Neuronal stem cell (in vitro differentiated cells): ENCODE measurements at regions not wholly inside any gene's neighbourhood (a gene's known extent, or its start where the extent isn't known, plus 50 kb on each side); places are given as distances from the start of the nearest gene placed in this dataset.

Experiments
- DNase-seq: peaks from one replicate; pipeline ENCODE4 v3.0.0-alpha.2; 2013; ENCODE audit warnings: low spot score
- H2AFZ ChIP-seq: one replicate; pipeline ENCODE4 v1.6.1; 2013; ENCODE audit warnings: mild to moderate bottlenecking, low read length, inconsistent platforms
- H2AK5ac ChIP-seq: 2 replicates; pipeline ENCODE4 v1.6.1; 2013; ENCODE audit warnings: low read depth, mild to moderate bottlenecking, inconsistent platforms, low read length, moderate library complexity, mixed read lengths
- H2BK120ac ChIP-seq: 2 replicates; pipeline ENCODE4 v1.6.1; 2013; ENCODE audit warnings: low read depth, mild to moderate bottlenecking, inconsistent platforms, low read length, moderate library complexity, mixed read lengths
- H2BK12ac ChIP-seq: one replicate; pipeline ENCODE4 v1.6.1; 2013; ENCODE audit warnings: low read length, inconsistent platforms
- H2BK15ac ChIP-seq: 2 replicates; pipeline ENCODE4 v1.6.1; 2013; ENCODE audit warnings: mild to moderate bottlenecking, low read length, inconsistent platforms, mixed read lengths
- H2BK5ac ChIP-seq: one replicate; pipeline ENCODE4 v1.6.1; 2013; ENCODE audit warnings: inconsistent platforms, mild to moderate bottlenecking, low read length, moderate library complexity
- H3K14ac ChIP-seq: one replicate; pipeline ENCODE4 v1.6.1; 2013; ENCODE audit warnings: low read length, inconsistent platforms
- H3K18ac ChIP-seq: 2 replicates; pipeline ENCODE4 v1.6.1; 2013; ENCODE audit warnings: low read length, inconsistent platforms
- H3K23ac ChIP-seq: 2 replicates; pipeline ENCODE4 v1.6.1; 2013; ENCODE audit warnings: low read depth, mild to moderate bottlenecking, mixed read lengths, low read length, inconsistent platforms; ENCODE audit not compliant: poor library complexity
- H3K27ac ChIP-seq: replicated peaks from 3 replicates; pipeline ENCODE4 v1.5.1; 2013; ENCODE audit warnings: low read length, inconsistent platforms
- H3K27me3 ChIP-seq, 3 experiments: 2 replicates each; pipeline ENCODE4 v1.6.1; 2013; ENCODE audit warnings: low read length in 3 of 3, mild to moderate bottlenecking in 2 of 3, inconsistent platforms in 1 of 3, low read depth in 1 of 3, mixed read lengths in 1 of 3, moderate library complexity in 1 of 3; ENCODE audit not compliant: control insufficient read depth in 3 of 3, insufficient read depth in 3 of 3
- H3K36me3 ChIP-seq, 2 donors: replicated peaks in 1 of 2; 2 replicates each; pipeline ENCODE4 v1.6.1; 2013; ENCODE audit warnings: low read length in 2 of 2; ENCODE audit not compliant: control insufficient read depth in 2 of 2, insufficient read depth in 2 of 2
- H3K4ac ChIP-seq: 2 replicates; pipeline ENCODE4 v1.6.1; 2013; ENCODE audit warnings: inconsistent platforms, mild to moderate bottlenecking, low read length, moderate library complexity
- H3K4me1 ChIP-seq, 2 donors: 1 replicate in 1 of 2; 2 replicates in 1 of 2; pipeline ENCODE4 v1.6.1; 2013; ENCODE audit warnings: low read length in 2 of 2, low read depth in 1 of 2; ENCODE audit not compliant: control insufficient read depth in 2 of 2, insufficient read depth in 1 of 2
- H3K4me2 ChIP-seq: one replicate; pipeline ENCODE4 v1.6.1; 2013; ENCODE audit warnings: mild to moderate bottlenecking, low read length, inconsistent platforms; ENCODE audit not compliant: insufficient read depth, poor library complexity, severe bottlenecking
- H3K4me3 ChIP-seq, 2 donors: 2 replicates each; pipeline ENCODE4 v1.5.1; 2013; ENCODE audit warnings: low read length in 2 of 2, mild to moderate bottlenecking in 2 of 2, inconsistent platforms in 1 of 2, moderate library complexity in 1 of 2
- H3K79me1 ChIP-seq: one replicate; pipeline ENCODE4 v1.6.1; 2013; ENCODE audit warnings: low read depth, mild to moderate bottlenecking, inconsistent platforms, low read length, moderate library complexity
- H3K9ac ChIP-seq: one replicate; pipeline ENCODE4 v1.6.1; 2013; ENCODE audit warnings: mild to moderate bottlenecking, low read depth, low read length, inconsistent platforms; ENCODE audit not compliant: poor library complexity
- H3K9me3 ChIP-seq, 2 donors: replicated peaks in 1 of 2; 2 replicates each; pipeline versions ENCODE3 to v1.6.1; 2013; ENCODE audit warnings: low read length in 2 of 2, mild to moderate bottlenecking in 2 of 2, inconsistent platforms in 1 of 2, low read depth in 1 of 2, mixed read lengths in 1 of 2, moderate library complexity in 1 of 2; ENCODE audit not compliant: control insufficient read depth in 2 of 2, insufficient read depth in 1 of 2
- H4K8ac ChIP-seq: one replicate; pipeline ENCODE4 v1.6.1; 2013; ENCODE audit warnings: low read depth, mild to moderate bottlenecking, inconsistent platforms, low read length, moderate library complexity
- H4K91ac ChIP-seq: one replicate; pipeline ENCODE4 v1.6.1; 2013; ENCODE audit warnings: low read length, low read depth, mild to moderate bottlenecking, inconsistent platforms; ENCODE audit not compliant: poor library complexity
- WGBS, 2 donors: extraction: QIAGEN DNeasy Blood & Tissue Kit; methylation state at CpG; one replicate each; pipeline ENCODE4 v1.1.7; 2013; ENCODE audit warnings: missing lambda C conversion rate in 2 of 2, mixed read lengths in 1 of 2; ENCODE audit not compliant: insufficient read length in 2 of 2, insufficient replicate concordance in 1 of 2; ENCODE audit errors: extremely low coverage in 2 of 2; 5-methylcytosine and 5-hydroxymethylcytosine counted together

DNA sequence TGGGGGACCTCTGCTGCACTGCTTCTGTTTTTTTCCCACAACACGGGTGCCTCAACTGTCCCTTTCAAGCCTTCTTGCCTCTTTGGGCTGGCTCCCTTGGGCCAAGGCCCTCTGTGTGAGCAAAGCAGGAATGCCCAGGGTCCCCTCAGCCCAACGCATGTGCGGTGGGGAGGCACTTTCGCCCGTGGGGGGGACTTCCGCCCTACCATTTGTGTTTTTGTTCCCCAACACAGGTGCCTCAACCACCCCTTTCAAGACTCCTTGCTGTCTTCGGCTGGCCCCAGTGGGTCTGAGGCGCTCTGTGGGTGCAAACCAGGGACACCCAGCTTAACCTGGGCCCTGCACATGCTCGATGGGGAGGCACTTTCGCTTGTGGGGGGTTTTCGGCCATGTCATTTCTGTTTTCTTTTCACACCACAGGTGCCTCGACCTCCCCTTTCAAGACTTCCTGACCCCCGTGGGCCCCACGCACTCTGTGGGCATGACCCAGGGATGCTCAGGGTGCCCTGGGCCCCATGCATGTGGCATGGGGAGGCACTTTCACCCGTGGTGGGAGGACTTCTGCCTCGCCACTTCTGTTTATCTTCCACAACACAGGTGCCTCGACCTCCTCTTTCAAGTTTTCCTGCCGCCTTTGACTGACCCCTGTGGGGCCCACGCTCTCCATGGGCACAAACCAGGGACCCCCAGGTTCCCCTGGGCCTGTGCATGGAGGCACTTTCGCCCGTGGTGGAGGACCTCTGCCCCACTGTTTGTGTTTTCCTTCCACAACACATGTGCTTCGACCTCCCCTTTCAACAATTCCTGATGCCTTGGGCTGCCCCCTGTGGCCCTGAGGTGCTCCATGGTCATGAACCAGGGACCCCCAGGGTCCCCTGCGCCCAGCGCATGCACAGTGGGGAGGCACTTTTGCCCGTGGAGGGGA, 365.7 kb downstream of the ALG10 start:
- H2BK12ac ChIP-seq: no peak overlapping the region
- WGBS, 2 donors: no CpG with 5 or more reads among the region's 25 CpGs

DNA sequence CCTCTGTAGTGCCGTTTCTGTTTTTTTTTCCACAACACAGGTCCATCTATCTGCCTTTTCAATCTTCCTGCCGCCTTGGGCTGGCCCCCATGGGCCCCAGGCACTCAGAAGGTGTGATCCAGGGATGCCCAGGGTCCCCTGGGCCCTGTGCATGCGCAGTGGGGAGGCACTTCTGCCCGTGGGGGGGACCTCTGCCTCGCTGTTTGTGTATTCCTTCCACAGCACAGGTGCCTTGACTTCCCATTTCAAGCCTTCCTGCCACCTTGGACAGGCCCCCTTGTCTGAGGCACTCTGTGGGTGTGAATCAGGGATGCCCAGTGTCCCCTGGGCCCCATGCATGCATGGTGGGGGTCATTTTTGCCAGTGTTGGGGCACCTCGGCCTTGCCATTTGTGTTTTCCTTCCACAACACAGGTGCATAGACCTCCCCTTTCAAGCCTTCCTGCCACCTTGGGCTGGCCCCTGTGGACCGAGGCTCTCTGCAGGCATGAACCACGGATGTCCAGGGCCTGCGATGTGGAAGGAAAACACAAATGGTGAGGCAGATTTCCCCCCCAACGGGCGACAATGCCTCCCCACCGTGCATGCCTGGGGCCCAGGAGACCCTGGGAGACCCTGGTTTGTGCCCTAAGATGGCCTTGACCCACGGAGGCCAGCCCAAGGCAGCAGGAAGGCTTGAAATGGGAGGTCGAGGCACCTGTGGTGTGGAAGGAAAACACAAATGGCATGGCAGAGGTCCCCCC, 366.5 kb downstream of the ALG10 start:
- no peak overlapping the region for H3K4me3 ChIP-seq
- H3K9me3 ChIP-seq: peaks cover 0 to 93% of the 10 kb centered on the region in 2 donors
- no peak overlapping the region for H2BK15ac ChIP-seq
- H2BK12ac ChIP-seq: no peak overlapping the region
- no peaks in the 10 kb centered on the region for H3K36me3 ChIP-seq
- no peak overlapping the region for H3K18ac ChIP-seq
- no peaks in the 10 kb centered on the region for H3K4me1 ChIP-seq
- peaks cover 4% of the 10 kb centered on the region for H3K79me1 ChIP-seq
- H3K27me3 ChIP-seq: no peaks in the 10 kb centered on the region
- no peak overlapping the region for H3K14ac ChIP-seq
- no peak overlapping the region for H3K4ac ChIP-seq
- H3K4me2 ChIP-seq: no peak overlapping the region
- no peak overlapping the region for H2BK5ac ChIP-seq
- H3K9ac ChIP-seq: no peak overlapping the region
- H4K91ac ChIP-seq: no peak overlapping the region
- no peak overlapping the region for H2AK5ac ChIP-seq
- H3K23ac ChIP-seq: no peak overlapping the region
- DNase-seq: no peak
- H2AFZ ChIP-seq: no peak overlapping the region
- WGBS, 2 donors: no CpG with 5 or more reads among the region's 14 CpGs
- no peak overlapping the region for H2BK120ac ChIP-seq
- H3K27ac ChIP-seq: no peak overlapping the region
- H4K8ac ChIP-seq: no peak overlapping the region

More for the DNA sequence above, 365.7 kb downstream of the ALG10 start:
- Histone ChIP-seq H4K8ac (no peak overlapping the region), H3K27ac (no peak overlapping the region), H3K4ac (no peak overlapping the region), H3K27me3 (no peaks in the 10 kb centered on the region), H3K79me1 (peaks cover 4% of the 10 kb centered on the region), H3K14ac (no peak overlapping the region), H2BK5ac (no peak overlapping the region), H2BK15ac (no peak overlapping the region), H3K9ac (no peak overlapping the region), H2AK5ac (no peak overlapping the region), H3K18ac (no peak overlapping the region), H2AFZ (no peak overlapping the region), H3K4me1 (no peaks in the 10 kb centered on the region), H3K9me3 (peaks cover 0 to 91% of the 10 kb centered on the region in 2 donors), H2BK120ac (no peak overlapping the region), H3K4me2 (no peak overlapping the region), H3K4me3 (no peak overlapping the region), H3K23ac (no peak overlapping the region), H4K91ac (no peak overlapping the region), H3K36me3 (no peaks in the 10 kb centered on the region)
- DNase-seq: no peak

DNA sequence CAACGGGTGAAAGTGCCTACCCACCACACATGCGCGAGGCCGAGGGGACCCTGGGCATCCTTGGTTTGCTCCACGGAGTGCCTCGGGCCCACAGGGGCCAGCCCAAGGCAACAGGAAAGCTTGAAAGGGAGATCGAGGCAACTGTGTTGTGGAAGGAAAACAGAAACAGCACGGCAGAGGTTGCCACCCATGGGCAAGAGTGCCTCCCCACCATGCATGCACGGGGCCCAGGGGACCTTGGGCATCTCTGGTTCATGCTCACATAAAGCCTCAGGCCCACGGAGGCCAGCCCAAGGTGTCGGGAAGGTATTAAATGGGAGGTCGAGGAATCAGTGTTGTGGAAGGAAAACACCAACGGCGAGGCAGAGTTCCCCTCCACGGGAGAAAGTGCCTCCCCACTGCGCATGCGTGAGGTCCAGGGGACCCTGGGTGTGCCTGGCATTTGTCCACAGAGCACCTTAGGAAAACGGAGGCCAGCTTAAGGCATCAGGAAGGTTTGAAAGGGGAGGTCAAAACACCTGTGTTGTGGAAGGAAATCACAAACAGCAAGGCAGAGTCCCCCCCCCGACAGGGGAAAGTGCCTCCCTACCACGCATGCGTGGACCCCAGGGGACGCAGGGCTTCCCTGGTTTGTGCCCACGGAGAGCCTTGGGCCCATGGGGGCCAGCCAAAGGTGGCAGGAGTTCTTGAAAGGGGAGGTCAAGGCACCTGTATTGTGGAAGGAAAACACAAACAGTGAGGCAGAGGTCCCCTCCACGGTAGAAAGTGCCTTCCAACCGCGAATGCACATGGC, 367.3 kb downstream of the ALG10 start:
- Histone ChIP-seq H3K27ac (no peak overlapping the region), H3K4me3 (no peak overlapping the region), H2BK12ac (no peak overlapping the region), H3K36me3 (no peaks in the 10 kb centered on the region), H2BK5ac (no peak overlapping the region), H2AK5ac (no peak overlapping the region), H2BK15ac (no peak overlapping the region), H3K9me3 (peaks cover 0 to 96% of the 10 kb centered on the region in 2 donors), H3K9ac (no peak overlapping the region), H3K18ac (no peak overlapping the region), H2AFZ (no peak overlapping the region), H3K4me1 (no peaks in the 10 kb centered on the region), H2BK120ac (no peak overlapping the region), H3K23ac (no peak overlapping the region), H3K4ac (no peak overlapping the region), H3K27me3 (no peaks in the 10 kb centered on the region), H3K4me2 (no peak overlapping the region), H4K91ac (no peak overlapping the region), H3K79me1 (peaks cover 4% of the 10 kb centered on the region), H3K14ac (no peak overlapping the region), H4K8ac (no peak overlapping the region)
- no peak for DNase-seq
- no CpG with 5 or more reads among the region's 26 CpGs for WGBS, 2 donors
